Retina (tissue), 1 donor: ENCODE measurements at regions not wholly inside any gene's neighbourhood (a gene's known extent, or its start where the extent isn't known, plus 50 kb on each side); places are given as distances from the start of the nearest gene placed in this dataset.
A peak's percentile ranks its signal among the peaks of the same experiment; 100 is the strongest.

Experiments
- DNase-seq: peaks from one replicate; pipeline ENCODE4 v3.0.0-alpha.2; 2016

- DNase-seq: no peak
Observed at GRCh38 chrX:71000139-71000538, 68.0 kb downstream of the SNX12 start.

- peak; percentile 15 for DNase-seq
Observed at GRCh38 chrX:70998411-70999027, 67.6 kb upstream of the SLC7A3 start.

- no peak for DNase-seq
Observed at GRCh38 chrX:70995338-70995737, 64.4 kb upstream of the SLC7A3 start.

- no peak for DNase-seq
Observed at GRCh38 chrX:70988425-70988824, 57.5 kb upstream of the SLC7A3 start.
